Endothelial cell of umbilical vein (primary cell): ENCODE measurements at regions not wholly inside any gene's neighbourhood (a gene's known extent, or its start where the extent isn't known, plus 50 kb on each side); places are given as distances from the start of the nearest gene placed in this dataset.

Experiments
- BruUV-seq: library from RNA; stranded (reverse); fragments of 400-500 nt; replicated peaks from 2 replicates; lab custom pipeline; 2021; lab: Mats Ljungman, UMichigan
- CTCF ChIA-PET: fragments of 300-600, 350-600 bp; sonication (Branson Sonifier 250); formaldehyde crosslinking; loops from one replicate; lab custom pipeline; 2021; ENCODE audit warnings: antibody characterized with exemption, inconsistent platforms; lab: Charles Lee
- POLR2A ChIA-PET: fragments of 300-600, 350-600 bp; sonication (Branson Sonifier 250); formaldehyde crosslinking; loops from one replicate; lab custom pipeline; 2021; ENCODE audit warnings: antibody characterized with exemption, inconsistent platforms; lab: Charles Lee
- DNase-seq: peaks from one replicate; pipeline ENCODE4 v3.0.0-alpha.2; 2011; ENCODE audit warnings: low read depth, low spot score
- FAIRE-seq: peaks from 2 replicates; lab custom pipeline; 2011; peaks lifted over from hg19 to GRCh38; lab: Jason Lieb, UNC
- H2AFZ ChIP-seq: 2 replicates; pipeline ENCODE4 v1.6.0; 2012; ENCODE audit warnings: low read depth, low read length, control low read depth, inconsistent platforms
- H3K27ac ChIP-seq: 2 replicates; pipeline ENCODE4 v1.5.1; 2011; ENCODE audit warnings: low read depth, mild to moderate bottlenecking, control low read depth, low read length, moderate library complexity; ENCODE audit not compliant: insufficient read depth
- H3K27me3 ChIP-seq, 2 experiments: 2 replicates each; pipeline versions ENCODE4 v1.6.0 to v1.6.1; 2011; ENCODE audit warnings: low read length in 2 of 2, mixed read lengths in 1 of 2; ENCODE audit not compliant: control insufficient read depth in 2 of 2, insufficient read depth in 2 of 2
- H3K36me3 ChIP-seq, 2 experiments: 2 replicates in 1 of 2; 3 replicates in 1 of 2; pipeline ENCODE4 v1.5.1; 2011; ENCODE audit warnings: low read length in 2 of 2, mild to moderate bottlenecking in 1 of 2, moderate library complexity in 1 of 2; ENCODE audit not compliant: control insufficient read depth in 2 of 2, insufficient read depth in 2 of 2; ENCODE audit errors: extremely low read depth in 1 of 2
- H3K4me1 ChIP-seq: 3 replicates; pipeline ENCODE4 v1.5.1; 2011; ENCODE audit warnings: mild to moderate bottlenecking, low read length; ENCODE audit not compliant: control insufficient read depth, insufficient read depth; ENCODE audit errors: extremely low read depth
- H3K4me2 ChIP-seq: 2 replicates; pipeline ENCODE4 v1.6.1; 2011; ENCODE audit warnings: low read length, control low read depth, mixed read lengths; ENCODE audit not compliant: insufficient read depth
- H3K4me3 ChIP-seq, 3 experiments: fragments of 200-600 bp in 1 of 3; sonication (generic), shearing (Covaris generic) in 1 of 3; replicated peaks in 1 of 3; 2 replicates each; pipeline ENCODE4 v1.5.1; 2011 to 2016; ENCODE audit warnings: control low read depth in 3 of 3, low read length in 3 of 3, mild to moderate bottlenecking in 2 of 3, inconsistent platforms in 1 of 3, low read depth in 1 of 3, moderate library complexity in 1 of 3; ENCODE audit not compliant: insufficient read depth in 1 of 3
- H3K79me2 ChIP-seq: 2 replicates; pipeline ENCODE4 v1.6.0; 2012; ENCODE audit warnings: low read length, inconsistent platforms; ENCODE audit not compliant: control insufficient read depth, insufficient read depth
- H3K9ac ChIP-seq: replicated peaks from 2 replicates; pipeline ENCODE3; 2011; ENCODE audit warnings: low read length, control low read depth; ENCODE audit not compliant: insufficient read depth; ENCODE audit errors: extremely low read depth
- H3K9me1 ChIP-seq: replicated peaks from 3 replicates; pipeline ENCODE4 v1.6.0; 2011; ENCODE audit warnings: mild to moderate bottlenecking, low read length; ENCODE audit not compliant: control insufficient read depth, insufficient read depth; ENCODE audit errors: extremely low read depth
- H3K9me3 ChIP-seq: replicated peaks from 2 replicates; pipeline ENCODE4 v1.5.1; 2012; ENCODE audit warnings: low read length, inconsistent platforms; ENCODE audit not compliant: control insufficient read depth, insufficient read depth
- H4K20me1 ChIP-seq: replicated peaks from 2 replicates; pipeline ENCODE3; 2011; ENCODE audit warnings: mild to moderate bottlenecking, low read length; ENCODE audit not compliant: control insufficient read depth, insufficient read depth; ENCODE audit errors: extremely low read depth
- CTCF ChIP-seq, 2 donors: IDR thresholded peaks; 1 replicate in 1 of 2; 2 replicates in 1 of 2; pipeline ENCODE4 v1.5.1; 2011; ENCODE audit warnings: low read length in 2 of 2, mild to moderate bottlenecking in 2 of 2, moderate library complexity in 2 of 2, control low read depth in 1 of 2, inconsistent platforms in 1 of 2, low read depth in 1 of 2; ENCODE audit not compliant: insufficient read depth in 1 of 2; ENCODE audit errors: extremely low read depth in 1 of 2
- EZH2 ChIP-seq: IDR thresholded peaks from 2 replicates; pipeline ENCODE4 v1.6.1; 2012; ENCODE audit warnings: borderline replicate concordance, low read depth, mild to moderate bottlenecking, moderate library complexity, low read length, inconsistent platforms; ENCODE audit not compliant: severe bottlenecking
- FOS ChIP-seq: IDR thresholded peaks from 2 replicates; pipeline ENCODE4 v1.6.1; 2011; ENCODE audit warnings: mild to moderate bottlenecking, low read length, moderate library complexity, borderline replicate concordance; ENCODE audit not compliant: insufficient read depth
- GATA2 ChIP-seq: IDR thresholded peaks from 2 replicates; pipeline ENCODE4 v1.7.0; 2011; ENCODE audit warnings: low read depth, mild to moderate bottlenecking, moderate library complexity, mixed read lengths, low read length; ENCODE audit not compliant: insufficient read length, insufficient read depth
- JUN ChIP-seq: IDR thresholded peaks from 2 replicates; pipeline ENCODE4 v1.6.1; 2011; ENCODE audit warnings: borderline replicate concordance, low read depth; ENCODE audit not compliant: insufficient read length, insufficient read depth
- MAX ChIP-seq: IDR thresholded peaks from 2 replicates; pipeline ENCODE4 v1.6.1; 2011; ENCODE audit not compliant: insufficient read depth, insufficient read length
- MYC ChIP-seq: IDR thresholded peaks from one replicate; pipeline ENCODE4 v1.6.1; 2011; ENCODE audit warnings: mild to moderate bottlenecking, low read depth, low read length
- POLR2A ChIP-seq: IDR thresholded peaks from 2 replicates; pipeline ENCODE4 v1.6.1; 2012; ENCODE audit warnings: low read depth, mild to moderate bottlenecking, control low read depth, low read length
- POLR2AphosphoS5 ChIP-seq: IDR thresholded peaks from 2 replicates; pipeline ENCODE4 v1.6.1; 2012; ENCODE audit warnings: low read depth, mild to moderate bottlenecking, control low read depth, low read length, moderate library complexity; ENCODE audit not compliant: insufficient read depth
- dilution Hi-C: fragments of 300-500 bp; cut with MboI; formaldehyde crosslinking; loops from one replicate; pipeline ENCODE4 v1.15.0; 2019; ENCODE audit warnings: low sequenced_read_pairs; ENCODE audit not compliant: extremely low pct_ligation_motif_present
- intact Hi-C: fragments of 100-400 bp; cut with micrococcal nuclease; formaldehyde crosslinking; loops from one replicate; pipeline ENCODE4 v1.10.0; 2022

- BruUV-seq = no TSS peak
- H3K36me3 ChIP-seq = no peaks in the 10 kb centered on the region
- ChIA-PET CTCF (interaction anchor here (0.6 to 0.9 kb wide), 2 partner anchors 10 to 276 kb away, joined by 3 read pairs; no protein-coding TSS in a partner anchor), POLR2A (no interaction called here)
- H3K27ac ChIP-seq = no peak overlapping the region
- no peaks in the 10 kb centered on the region for H3K4me1 ChIP-seq
- no peak overlapping the region for H2AFZ ChIP-seq
- peaks cover 4 to 6% of the 10 kb centered on the region in 2 experiments for H3K27me3 ChIP-seq
- FAIRE-seq (no peak), DNase-seq (no peak)
- no peaks in the 10 kb centered on the region for H3K9me3 ChIP-seq
- no peaks in the 10 kb centered on the region for H4K20me1 ChIP-seq
- TF ChIP-seq POLR2A = no peak
- H3K4me3 ChIP-seq = no peak overlapping the region
- H3K9ac ChIP-seq = no peak overlapping the region
- intact Hi-C loops (no loop called here), dilution Hi-C loops (no loop called here)
- no peaks in the 10 kb centered on the region for H3K79me2 ChIP-seq
- H3K9me1 ChIP-seq = no peaks in the 10 kb centered on the region
- H3K4me2 ChIP-seq = no peak overlapping the region
Measured at GRCh38 chr12:58815235-58815634, 105.1 kb downstream of the LRIG3 start.

DNA sequence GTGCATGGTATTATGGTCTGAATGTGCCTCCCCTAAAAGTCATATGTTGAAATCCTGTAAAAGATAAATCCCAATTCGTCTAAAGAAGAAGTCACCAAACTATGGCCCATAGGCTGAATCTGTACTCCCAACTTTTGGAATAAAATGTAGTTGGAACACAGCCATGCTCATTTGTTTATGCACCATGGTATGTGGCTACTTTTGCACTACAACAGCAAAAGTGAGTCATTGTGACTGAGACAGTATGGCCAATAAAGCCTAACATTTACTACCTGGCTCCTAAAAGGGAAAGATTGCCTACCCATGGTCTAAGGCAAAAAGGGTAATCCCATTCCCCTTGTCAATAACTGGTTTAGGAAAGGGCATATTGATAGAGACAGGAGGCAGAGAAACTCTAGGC is 101.8 kb downstream of the LRIG3 start:
- intact Hi-C loops (loop anchor here (2.0 kb wide), 1 partner anchor 70 kb away; no protein-coding TSS in a partner anchor), dilution Hi-C loops (no loop called here)
- TF ChIP-seq POLR2A (no peak), MYC (no peak), FOS (no peak), GATA2 (no peak), POLR2AphosphoS5 (no peak), MAX (no peak), CTCF (IDR thresholded peaks at IDR 0.05; ENCODE audit: extremely low read depth in 1 of 2, insufficient read depth in 1 of 2, low read depth in 1 of 2, low read length in 2 of 2) (no peak), JUN (no peak), EZH2 (no peak)
- no peaks in the 10 kb centered on the region for H3K36me3 ChIP-seq
- no peak for FAIRE-seq
- H3K79me2 ChIP-seq = no peaks in the 10 kb centered on the region
- no peaks in the 10 kb centered on the region for H4K20me1 ChIP-seq
- H2AFZ ChIP-seq = no peak overlapping the region
- no peak for DNase-seq
- H3K9me1 ChIP-seq = no peaks in the 10 kb centered on the region
- peaks cover 2 to 4% of the 10 kb centered on the region in 2 experiments for H3K27me3 ChIP-seq
- ChIA-PET POLR2A (no interaction called here), CTCF (no interaction called here)
- H3K9ac ChIP-seq = no peak overlapping the region
- H3K4me3 ChIP-seq = no peak overlapping the region
- H3K9me3 ChIP-seq = no peaks in the 10 kb centered on the region
- H3K27ac ChIP-seq = no peak overlapping the region
- no peak overlapping the region for H3K4me2 ChIP-seq
- BruUV-seq = no TSS peak
- no peaks in the 10 kb centered on the region for H3K4me1 ChIP-seq
